ENCODE measurements at regions not wholly inside any gene's neighbourhood (a gene's known extent, or its start where the extent isn't known, plus 50 kb on each side); places are given as distances from the start of the nearest gene placed in this dataset.

DNA sequence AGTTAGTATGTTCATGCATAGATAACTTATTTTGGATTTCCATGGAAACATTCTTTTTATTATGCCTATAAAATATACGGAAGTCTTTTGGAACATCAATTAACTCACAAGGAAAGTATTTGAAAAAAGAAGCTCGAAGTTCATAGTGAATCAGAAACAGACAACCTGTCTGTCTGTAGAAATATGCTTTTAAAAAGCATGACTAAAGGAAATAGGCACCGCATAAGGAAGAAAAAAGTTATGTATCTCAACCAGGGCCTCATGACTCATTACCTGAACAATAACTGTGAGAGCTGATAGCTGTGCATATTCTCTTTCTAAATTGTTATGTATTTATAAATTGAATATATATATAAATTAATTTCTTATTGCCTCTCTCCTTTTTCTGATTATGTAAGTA lies 324.1 kb downstream of the TLL1 start:
- TF ChIP-seq POLR2A (IDR thresholded peaks at IDR 0.05): no peak
- TF ChIP-seq, protein P1, sequence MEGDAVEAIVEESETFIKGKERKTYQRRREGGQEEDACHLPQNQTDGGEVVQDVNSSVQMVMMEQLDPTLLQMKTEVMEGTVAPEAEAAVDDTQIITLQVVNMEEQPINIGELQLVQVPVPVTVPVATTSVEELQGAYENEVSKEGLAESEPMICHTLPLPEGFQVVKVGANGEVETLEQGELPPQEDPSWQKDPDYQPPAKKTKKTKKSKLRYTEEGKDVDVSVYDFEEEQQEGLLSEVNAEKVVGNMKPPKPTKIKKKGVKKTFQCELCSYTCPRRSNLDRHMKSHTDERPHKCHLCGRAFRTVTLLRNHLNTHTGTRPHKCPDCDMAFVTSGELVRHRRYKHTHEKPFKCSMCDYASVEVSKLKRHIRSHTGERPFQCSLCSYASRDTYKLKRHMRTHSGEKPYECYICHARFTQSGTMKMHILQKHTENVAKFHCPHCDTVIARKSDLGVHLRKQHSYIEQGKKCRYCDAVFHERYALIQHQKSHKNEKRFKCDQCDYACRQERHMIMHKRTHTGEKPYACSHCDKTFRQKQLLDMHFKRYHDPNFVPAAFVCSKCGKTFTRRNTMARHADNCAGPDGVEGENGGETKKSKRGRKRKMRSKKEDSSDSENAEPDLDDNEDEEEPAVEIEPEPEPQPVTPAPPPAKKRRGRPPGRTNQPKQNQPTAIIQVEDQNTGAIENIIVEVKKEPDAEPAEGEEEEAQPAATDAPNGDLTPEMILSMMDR (IDR thresholded peaks at IDR 0.05): no peak
